ENCODE measurements at regions not wholly inside any gene's neighbourhood (a gene's known extent, or its start where the extent isn't known, plus 50 kb on each side); places are given as distances from the start of the nearest gene placed in this dataset.

DNA sequence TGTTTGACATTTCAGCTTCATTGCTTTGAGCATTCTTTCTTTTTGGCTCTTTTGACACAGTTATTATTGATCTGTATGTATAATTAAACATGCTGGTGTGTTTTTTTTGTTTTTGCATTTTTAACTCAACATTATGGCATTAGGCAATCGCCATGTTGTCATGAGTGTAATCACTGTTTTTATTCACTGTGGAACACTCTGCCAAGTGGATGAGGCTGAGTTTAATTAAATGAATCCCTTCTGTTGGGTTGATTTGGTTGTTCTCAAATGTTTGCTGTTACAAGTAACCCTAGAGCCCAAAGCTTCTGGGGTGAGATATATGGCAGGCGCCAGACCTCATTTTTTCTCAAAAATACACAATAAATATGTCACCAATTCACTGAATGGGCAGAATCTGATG, 428.1 kb downstream of the MATN1 start:
- H3K4me3 ChIP-seq: no peak overlapping the region
- no peaks in the 10 kb centered on the region for H3K4me1 ChIP-seq
- TF ChIP-seq CTCF (IDR thresholded peaks at IDR 0.05): no peak
- no peaks in the 10 kb centered on the region for H3K36me3 ChIP-seq
- no peaks in the 10 kb centered on the region for H3K9me3 ChIP-seq
- DNase-seq: no peak
- intact Hi-C loops (cut with DNase I; ENCODE audit: low total_unique reads): no loop called here
- H3K27me3 ChIP-seq: peaks cover 0 to 16% of the 10 kb centered on the region in 2 donors
- no peak overlapping the region for H3K27ac ChIP-seq

- Histone ChIP-seq H3K9me3 (no peaks in the 10 kb centered on the region), H3K4me3 (no peak overlapping the region), H3K27ac (no peak overlapping the region), H3K4me1 (no peaks in the 10 kb centered on the region), H3K36me3 (no peaks in the 10 kb centered on the region), H3K27me3 (peaks cover 0 to 13% of the 10 kb centered on the region in 2 donors)
- intact Hi-C loops (cut with DNase I; ENCODE audit: low total_unique reads): no loop called here
- DNase-seq: no peak
- TF ChIP-seq CTCF (IDR thresholded peaks at IDR 0.05): no peak
Measured at GRCh38 chr1:30294508-30294907, 428.9 kb downstream of the MATN1 start.

DNA sequence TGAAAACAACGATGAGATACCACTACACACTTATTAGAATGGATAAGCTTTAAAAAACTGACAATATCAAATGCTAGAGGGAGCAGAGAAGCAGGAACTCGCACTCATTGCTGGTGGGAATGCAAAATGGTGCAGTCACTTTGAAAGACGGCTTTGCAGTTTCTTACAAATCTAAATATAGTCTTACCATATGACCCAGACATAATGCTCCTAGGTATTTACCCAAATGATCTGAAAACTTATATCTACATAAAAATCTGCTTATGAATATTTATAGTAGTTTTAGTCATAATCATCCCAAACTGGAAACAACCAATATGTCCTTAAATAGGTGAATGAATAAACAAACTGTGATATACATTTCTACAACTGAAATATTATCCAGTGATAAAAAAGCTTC, 430.9 kb downstream of the MATN1 start:
- Histone ChIP-seq H3K36me3 (no peaks in the 10 kb centered on the region), H3K9me3 (no peaks in the 10 kb centered on the region), H3K4me3 (no peak overlapping the region), H3K27me3 (peaks cover 0 to 23% of the 10 kb centered on the region in 2 donors), H3K4me1 (no peaks in the 10 kb centered on the region), H3K27ac (no peak overlapping the region)
- intact Hi-C loops (cut with DNase I; ENCODE audit: low total_unique reads): no loop called here
- TF ChIP-seq CTCF (IDR thresholded peaks at IDR 0.05): no peak
- no peak for DNase-seq

DNA sequence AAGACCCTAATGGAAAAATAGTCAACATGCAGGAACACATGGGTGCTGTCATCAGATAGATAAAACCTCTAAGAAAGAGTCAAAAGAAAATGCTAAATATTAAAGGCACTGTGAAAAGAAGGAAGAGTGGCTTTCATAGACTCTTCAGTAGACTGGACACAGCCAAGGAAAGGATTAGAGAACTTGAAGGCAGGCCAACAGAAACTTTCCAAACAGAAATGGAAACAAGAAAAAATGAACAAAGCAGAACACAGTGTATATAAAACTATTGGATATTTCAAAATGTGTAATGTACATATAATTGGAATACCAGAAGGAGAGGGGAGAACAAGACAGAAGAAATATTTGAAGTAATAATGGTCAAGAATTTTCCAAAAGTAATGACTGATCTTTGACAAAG, 431.9 kb downstream of the MATN1 start:
- intact Hi-C loops (cut with DNase I; ENCODE audit: low total_unique reads): no loop called here
- Histone ChIP-seq H3K27me3 (peaks cover 0 to 27% of the 10 kb centered on the region in 2 donors), H3K27ac (no peak overlapping the region), H3K9me3 (no peaks in the 10 kb centered on the region), H3K36me3 (no peaks in the 10 kb centered on the region), H3K4me3 (no peak overlapping the region), H3K4me1 (no peaks in the 10 kb centered on the region)
- TF ChIP-seq CTCF (IDR thresholded peaks at IDR 0.05): no peak
- DNase-seq: no peak

- intact Hi-C loops (cut with DNase I; ENCODE audit: low total_unique reads): no loop called here
- no peak overlapping the region for H3K27ac ChIP-seq
- no peak overlapping the region for H3K4me3 ChIP-seq
- no peaks in the 10 kb centered on the region for H3K4me1 ChIP-seq
- TF ChIP-seq CTCF (IDR thresholded peaks at IDR 0.05): no peak
- peaks cover 0 to 22% of the 10 kb centered on the region in 2 donors for H3K27me3 ChIP-seq
- peak in 1 of 2 donors; percentile 3 for DNase-seq
- H3K36me3 ChIP-seq: no peaks in the 10 kb centered on the region
- no peaks in the 10 kb centered on the region for H3K9me3 ChIP-seq
Measured at GRCh38 chr1:30290581-30290980, 432.8 kb downstream of the MATN1 start.

GRCh38 chr1:30287976-30288375, 435.4 kb downstream of the MATN1 start:
- no peak for TF ChIP-seq CTCF (IDR thresholded peaks at IDR 0.05)
- H3K27me3 ChIP-seq: peaks cover 0 to 22% of the 10 kb centered on the region in 2 donors
- DNase-seq: peak in 1 of 2 donors; percentile 42
- H3K27ac ChIP-seq: no peak overlapping the region
- no peaks in the 10 kb centered on the region for H3K36me3 ChIP-seq
- no peaks in the 10 kb centered on the region for H3K4me1 ChIP-seq
- no peak overlapping the region for H3K4me3 ChIP-seq
- intact Hi-C loops (cut with DNase I; ENCODE audit: low total_unique reads): no loop called here
- H3K9me3 ChIP-seq: no peaks in the 10 kb centered on the region

Measured in tibial artery (tissue), 4 donors.